Femur (tissue), 1 donor: ENCODE measurements at regions not wholly inside any gene's neighbourhood (a gene's known extent, or its start where the extent isn't known, plus 50 kb on each side); places are given as distances from the start of the nearest gene placed in this dataset.

Source experiments
- DNase-seq: peaks from one replicate; pipeline ENCODE4 v3.0.0-alpha.2; 2017

DNA sequence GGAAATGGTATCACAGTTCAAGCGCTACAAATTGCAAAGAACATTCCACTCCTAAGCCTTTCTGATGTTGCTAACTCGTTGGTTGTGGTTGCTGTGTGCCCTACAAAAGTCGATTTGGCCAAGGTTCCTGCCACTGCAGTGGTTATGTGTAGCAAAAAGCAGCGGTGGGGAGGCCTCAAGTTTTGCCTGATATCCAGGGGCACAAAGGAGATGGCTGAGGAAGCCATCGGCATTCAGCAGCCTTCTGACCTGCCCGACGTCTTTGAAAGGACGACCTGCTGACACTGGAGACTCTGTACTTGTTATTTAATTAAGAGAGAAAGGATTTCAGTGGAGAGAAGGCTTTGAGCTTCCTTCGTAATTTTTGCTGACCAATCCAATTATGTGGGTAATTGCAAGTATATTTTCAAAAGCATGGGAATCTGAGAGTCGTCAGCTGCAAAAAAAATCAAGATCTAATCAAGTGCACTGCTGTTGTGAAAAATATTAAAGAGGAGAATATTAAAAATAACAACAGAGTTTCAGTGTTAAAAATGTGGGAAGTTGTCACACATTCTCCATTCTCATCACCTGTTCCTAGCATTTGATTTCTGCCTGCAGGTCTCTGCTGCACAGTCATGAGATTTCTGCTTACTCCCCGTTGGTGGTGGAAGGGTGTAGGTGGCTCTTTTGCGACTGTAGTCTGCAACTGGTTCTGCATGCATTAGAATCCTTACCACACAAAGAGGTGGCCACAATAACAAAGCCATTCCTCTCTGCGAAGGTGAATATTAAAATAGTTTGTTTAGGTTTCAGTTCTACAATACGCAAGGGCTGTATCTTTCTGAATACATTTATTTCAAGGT is 319.2 kb downstream of the IRX2 start:
- no peak for DNase-seq

DNA sequence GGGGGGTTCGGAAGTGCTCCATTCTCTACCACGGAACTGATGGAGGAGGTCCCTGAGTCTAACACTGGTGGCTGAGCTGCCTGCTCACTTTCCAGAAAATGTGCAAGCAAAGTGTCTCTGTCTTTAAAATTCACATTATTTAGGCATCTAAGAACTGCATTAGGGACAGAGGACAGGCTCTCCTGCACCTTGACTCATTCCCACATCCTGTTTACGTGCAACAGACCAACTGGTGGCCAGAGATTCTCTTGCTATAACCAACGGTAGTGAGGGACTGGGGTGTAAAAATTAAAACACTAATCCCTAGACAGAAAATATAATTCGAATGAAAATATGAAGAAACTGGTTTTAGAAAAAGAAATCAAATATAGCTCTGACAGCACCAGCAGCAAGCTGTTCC is 320.9 kb downstream of the IRX2 start:
- DNase-seq = no peak

DNA sequence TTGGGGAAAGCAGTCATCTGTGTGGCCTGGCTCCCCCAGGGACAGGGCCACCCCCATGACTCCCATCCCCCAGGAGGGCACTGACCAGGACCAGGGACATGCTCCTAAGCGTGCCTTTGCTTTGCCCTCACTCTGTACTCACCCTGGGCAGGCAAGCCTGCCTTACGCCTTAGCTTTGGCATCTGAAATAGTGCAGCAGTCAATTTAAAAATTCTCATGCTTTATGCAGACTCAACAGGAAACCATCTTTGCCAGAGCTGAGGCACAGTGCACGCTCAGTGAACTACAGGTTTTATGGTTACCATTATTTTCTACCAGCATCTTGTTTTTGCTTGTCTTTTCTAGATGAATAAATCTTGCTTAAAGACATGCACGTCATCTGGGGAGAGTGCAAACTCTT is 323.5 kb downstream of the IRX2 start:
- no peak for DNase-seq

DNA sequence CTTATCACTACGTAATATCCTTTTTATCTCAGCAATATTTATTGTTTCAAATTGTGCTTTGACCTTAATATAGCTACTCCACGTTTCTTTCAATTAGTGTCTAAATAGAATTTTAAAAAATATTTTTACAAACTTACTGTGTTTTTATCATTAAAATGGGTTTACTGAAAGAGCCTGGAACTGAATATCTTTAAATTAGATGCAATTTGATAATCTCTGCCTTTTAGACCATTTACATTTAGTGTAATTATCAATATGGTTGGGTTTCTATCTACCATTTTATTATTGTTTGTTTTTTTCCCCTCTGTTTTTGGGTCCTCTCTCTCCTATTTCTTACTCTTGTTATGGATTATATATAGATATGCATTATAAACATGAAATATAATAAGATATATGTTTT is 327.8 kb downstream of the IRX2 start:
- no peak for DNase-seq

DNA sequence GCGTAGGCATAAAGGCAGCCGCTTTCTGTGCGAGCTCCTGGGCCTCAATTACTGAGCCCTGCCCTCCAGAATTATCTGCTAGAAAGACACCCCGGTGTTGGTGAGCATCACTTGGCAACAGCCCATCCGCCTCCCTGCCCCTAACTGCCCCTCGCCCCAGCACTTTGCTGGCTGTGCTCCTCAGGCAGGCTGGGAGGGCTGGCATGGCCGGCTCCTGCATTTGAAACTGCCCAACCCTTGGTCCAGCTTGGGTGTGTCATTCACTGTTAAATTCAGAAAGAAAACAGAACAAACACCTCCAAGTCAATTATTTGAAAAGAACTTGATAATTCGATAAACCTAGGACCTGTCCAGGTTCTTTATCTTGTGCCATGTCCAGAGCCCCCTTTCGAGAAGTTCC is 334.2 kb downstream of the IRX2 start:
- no peak for DNase-seq

DNA sequence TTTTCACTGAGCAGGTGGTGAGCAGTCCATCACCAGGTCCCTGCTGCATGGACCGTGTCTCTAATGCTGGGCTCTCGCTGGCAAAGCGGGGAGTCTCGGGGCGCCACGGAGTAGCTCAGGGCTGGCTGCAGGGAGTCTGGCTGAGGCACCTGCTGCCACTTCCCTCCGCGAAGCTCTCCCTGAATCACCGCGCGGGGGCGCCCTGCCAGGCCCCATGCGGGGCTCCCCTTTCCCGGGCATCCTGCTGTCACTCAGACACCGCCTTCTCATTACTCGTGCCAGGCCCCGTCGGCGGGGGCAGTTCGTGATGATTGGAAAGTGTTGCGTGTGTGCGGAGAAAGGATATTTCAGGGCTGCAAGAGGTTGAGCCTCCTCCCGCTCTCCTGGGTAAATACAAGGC is 335.8 kb downstream of the IRX2 start:
- no peak for DNase-seq

DNA sequence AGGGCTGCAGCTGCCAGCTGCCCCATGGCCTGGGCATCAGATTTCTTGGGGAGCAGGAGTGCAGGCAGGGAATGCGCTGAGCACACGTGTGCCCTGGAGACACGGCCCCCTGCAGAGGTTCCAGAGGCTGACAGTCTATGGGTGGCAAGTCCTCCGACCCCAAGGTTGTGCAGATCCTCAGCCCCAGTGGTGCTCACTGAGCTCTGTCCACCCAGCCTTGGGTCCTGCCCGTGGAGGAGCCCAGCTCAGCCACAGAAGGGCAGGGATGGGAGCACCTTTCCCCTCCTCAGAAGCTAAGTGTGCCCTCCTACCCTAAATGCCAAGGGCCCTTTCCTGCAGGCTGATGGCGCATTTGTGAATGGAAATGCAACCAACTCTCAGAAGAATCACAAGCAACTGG is 341.0 kb downstream of the IRX2 start:
- no peak for DNase-seq

DNA sequence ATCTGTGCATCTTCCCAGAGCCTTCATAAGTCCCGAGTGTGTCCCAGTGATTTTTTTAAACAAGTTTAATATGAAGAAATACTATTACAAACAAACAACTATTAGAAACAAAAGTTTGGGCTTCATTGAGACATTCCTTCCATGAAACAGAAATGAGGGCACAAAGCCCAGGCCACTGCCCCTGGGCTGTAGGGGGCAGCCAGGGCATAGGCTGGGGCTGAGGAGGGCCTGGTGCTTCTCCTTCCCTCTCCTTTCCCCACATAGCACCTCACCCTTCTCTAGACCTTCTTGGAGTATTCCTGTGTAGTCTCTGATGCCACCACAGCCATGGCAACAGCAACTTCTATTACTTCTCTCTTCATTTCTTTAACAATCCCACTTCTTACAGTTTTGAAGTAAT is 348.2 kb downstream of the IRX2 start:
- no peak for DNase-seq

DNA sequence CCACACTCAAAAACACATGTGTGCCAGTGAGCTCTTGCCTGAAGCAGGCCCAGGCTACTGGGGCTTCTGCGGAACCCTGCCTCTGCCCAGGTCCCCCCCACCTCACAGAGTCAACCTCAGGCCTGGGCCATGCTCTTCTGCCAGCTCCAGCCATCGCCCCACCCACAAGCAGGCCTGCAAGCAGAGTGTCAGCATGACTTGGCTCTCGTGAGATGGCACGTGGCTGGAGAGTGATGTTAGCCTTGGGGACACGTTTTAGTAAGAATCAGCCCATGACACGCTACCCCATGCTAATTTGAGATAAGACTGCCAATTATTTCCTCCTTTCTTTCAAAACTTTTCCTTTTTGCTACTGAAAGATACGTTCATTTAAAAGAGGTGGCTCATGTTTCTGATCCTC is 351.7 kb downstream of the IRX2 start:
- DNase-seq = no peak

DNA sequence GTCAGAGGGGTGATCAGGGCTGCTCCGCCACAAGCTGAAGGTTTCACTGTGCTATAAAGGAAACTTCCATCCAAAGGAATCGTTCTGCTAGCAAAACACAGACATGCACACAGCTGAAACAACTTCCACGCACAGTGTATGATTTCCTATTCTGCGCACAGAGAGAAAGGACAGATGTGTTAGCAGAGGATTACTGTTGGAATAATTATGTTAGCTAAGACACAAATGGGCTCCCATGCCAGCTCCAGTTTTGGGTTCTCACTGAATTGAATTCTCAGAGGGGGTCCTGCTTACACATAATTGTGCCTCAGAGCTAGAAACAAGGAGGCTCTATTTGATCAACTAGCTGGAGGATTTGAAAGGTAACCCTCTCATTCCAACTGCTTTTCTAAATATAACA is 352.4 kb downstream of the IRX2 start:
- no peak for DNase-seq

DNA sequence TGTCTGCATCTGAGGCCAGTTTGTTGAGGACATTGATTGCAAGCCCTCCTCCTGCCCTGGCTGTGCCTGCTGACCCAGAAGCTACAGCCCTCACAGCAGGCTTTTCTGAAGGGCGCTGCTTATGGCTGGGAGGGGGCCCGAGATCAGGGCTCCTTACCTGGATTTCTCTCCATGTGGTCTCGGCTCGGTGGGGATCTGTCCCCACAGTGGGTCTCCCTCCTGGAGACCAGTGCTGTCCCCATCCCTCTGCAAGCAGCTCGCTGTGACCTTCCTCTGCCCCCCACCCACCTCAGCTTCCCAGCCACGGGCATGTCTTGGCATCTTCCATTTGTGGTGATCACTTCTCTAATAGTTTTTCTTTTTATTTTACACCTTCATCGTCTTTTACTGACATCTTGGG is 357.9 kb downstream of the IRX2 start:
- DNase-seq = no peak

DNA sequence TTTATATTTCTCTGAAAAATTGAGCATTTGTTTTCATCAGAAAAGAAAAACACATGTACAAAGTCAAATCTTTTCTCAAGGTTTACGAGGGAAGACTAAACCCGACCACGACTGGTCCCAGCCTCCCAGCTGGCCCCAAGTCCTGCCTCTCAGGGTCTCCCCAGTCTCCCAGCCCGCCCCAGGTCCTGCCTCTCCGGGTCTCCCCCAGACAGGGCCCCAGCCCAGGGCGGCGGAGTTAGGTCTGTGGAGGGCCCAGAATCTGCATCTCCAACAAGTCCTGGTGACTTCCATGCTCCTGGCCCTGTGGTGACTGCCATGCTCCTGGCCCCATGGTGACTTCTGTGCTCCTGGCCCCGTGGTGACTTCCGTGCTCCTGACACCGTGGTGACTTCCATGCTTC is 359.9 kb downstream of the IRX2 start:
- no peak for DNase-seq

DNA sequence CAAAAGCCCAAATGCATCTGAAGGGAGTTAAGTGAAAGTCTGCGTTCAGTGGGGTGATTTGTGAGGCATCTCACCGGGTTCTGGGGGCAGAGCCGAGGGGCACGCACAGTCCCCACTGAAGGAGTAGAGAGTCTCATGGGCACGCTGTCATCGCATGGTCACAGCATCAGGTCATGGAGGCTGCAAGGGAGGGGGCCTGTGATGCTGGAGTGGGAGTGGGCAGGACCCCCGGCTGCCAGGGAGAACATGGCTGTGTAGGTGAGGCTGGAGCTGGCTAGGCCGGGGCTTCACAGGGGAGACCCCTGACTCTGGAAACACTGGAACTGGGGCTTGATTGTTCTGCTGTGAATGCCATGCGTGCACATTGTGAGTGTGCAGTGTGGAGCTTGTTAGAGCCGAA is 360.5 kb downstream of the IRX2 start:
- DNase-seq = no peak

DNA sequence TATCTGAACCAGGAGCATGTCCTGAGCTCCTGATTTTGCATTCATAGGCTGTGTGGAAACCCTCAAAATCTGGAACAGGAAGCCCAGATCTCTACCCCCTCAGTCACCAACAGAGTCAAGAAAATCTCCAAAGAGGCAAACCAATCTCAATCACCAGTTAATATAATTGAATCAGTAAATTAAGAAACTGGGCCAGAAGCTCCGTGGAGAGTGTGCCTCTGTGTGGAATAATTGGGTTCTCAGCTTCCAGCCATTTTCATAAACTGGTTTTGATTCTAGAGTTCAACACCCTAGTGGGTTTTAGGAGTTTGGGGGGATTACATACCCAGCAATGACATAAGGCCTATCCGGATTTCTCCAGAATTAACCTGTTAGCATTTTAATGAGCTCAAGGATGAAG is 362.9 kb downstream of the IRX2 start:
- DNase-seq = no peak

DNA sequence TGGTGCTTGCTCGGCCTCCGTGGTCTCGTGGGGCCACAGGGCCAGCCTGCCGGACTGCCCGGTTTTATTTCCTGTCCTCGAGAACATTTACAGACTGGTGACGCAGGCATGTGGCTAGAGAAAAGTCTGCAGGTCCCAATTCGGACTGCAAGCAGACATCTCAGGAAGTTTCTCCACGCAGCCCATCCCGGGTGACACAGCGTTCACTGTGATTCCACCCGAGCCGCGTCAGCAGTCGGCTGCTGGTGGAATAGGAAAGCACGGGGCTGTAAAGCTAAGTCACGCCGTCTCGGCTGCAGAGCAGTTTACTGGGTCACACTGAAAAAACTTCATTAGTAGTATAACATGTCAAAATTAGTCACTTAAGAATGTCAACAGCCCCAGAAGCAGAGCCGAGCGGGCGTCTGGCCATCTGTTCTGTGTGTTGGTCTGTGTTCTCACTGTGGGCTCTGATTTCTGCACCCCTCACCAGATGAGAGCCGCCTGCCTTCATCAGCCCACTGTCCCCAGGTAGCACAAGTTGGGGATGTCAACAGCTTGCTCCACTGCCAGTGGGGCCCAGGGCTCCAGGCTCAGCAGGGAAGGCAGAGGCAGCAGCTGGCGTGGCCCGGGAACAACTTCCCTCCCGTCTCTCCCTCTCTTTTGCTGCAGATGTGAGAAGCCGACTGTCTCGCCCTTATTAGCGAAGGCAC is 363.7 kb downstream of the IRX2 start:
- DNase-seq = peak; percentile 44

DNA sequence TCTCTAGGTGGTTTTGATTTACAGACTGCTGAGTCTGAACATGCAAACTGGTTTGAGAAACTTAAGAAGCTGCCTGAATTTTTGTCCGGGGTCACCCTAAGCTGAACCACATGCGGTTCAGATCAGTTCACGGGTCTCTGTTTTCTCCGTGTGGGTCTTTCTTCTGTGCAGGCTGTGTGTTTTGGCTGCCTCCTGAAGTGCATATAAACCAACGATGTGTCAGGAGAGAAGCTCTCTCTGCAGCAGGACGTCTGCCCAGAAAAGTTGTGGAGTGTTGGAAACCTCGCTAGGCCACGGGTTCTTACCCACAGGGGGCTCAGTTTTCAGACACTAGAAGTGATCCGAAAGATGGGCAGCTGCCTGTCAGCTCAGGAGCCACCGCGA is 364.2 kb downstream of the IRX2 start:
- DNase-seq = no peak

DNA sequence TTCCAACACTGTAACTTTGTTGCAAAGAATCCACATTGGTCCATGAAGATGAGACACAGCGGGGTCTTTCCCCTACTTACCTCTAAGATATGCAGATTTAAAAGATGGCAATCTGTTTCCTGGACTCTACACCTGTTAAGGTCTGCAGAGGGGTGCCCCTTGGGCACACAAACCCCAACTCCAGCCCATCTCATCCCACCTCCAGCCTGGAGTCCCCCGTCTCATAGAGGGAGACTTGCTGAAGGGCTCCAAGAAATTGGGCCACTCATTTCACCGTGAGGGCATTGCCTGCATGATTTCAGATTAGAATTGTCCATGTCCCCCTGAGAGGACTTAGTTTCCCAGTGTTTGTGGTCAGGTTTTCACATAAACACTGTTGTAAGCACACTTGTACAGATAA is 365.7 kb downstream of the IRX2 start:
- DNase-seq = no peak

DNA sequence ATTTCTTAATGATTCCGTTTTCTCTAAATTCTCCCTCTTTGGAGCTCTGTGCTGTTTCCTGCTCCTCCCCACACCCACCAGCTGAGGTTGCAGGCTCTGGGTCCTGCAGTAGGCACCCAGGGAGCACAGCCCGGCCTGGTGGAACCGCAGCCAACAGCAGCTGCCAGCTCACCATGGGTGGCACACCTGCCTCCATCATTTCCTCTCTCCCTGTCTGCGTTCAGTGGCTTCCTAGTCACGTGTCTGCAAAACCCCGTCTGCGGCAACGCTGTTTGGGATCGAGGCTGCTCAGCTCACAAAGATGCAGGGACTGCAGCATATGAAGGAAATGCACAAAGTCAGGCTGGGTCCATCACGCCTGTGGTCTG is 367.8 kb downstream of the IRX2 start:
- DNase-seq = no peak

DNA sequence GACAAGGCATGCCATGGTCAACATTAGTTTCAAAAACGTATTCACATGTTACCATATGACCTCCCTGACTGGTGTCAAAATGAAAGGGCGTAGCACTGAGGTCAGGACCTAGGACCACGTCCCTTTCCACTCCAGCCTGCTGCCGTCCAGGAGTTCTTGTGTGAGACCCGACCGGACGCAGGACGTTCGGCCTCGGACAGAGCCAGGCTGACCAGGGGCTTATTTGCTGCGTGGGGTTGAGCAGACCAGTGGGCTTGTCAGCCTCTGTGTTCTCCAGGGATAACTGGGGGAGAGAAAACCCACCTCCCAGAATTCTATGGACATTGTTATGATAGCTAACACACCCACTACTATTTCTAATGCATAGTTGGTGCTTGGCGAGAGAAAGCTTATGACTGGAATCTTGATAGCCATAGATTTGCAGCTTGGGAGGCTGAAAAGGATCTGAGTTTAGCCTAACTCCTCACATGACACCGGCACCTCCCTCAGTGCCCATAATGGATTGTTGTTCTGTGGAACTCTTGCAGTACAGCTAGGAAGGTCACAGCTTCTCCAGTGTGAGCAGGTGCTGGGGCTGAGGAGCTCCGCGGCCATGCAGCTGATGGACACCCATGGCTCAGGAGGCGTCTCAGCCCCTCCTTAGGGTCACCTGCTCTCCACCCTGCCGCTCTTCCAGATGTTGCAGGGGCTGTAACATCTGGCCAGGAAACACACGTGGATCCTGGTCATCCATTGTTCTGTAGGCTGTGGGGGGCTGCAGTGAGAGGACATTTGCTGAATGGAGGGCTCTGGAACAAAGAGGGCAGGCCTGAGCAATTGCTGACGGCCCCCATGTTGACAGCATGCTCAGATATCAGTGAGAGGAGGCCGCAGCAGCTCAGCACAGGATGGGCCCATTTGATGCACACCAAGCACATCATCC is 368.4 kb downstream of the IRX2 start:
- DNase-seq = no peak

DNA sequence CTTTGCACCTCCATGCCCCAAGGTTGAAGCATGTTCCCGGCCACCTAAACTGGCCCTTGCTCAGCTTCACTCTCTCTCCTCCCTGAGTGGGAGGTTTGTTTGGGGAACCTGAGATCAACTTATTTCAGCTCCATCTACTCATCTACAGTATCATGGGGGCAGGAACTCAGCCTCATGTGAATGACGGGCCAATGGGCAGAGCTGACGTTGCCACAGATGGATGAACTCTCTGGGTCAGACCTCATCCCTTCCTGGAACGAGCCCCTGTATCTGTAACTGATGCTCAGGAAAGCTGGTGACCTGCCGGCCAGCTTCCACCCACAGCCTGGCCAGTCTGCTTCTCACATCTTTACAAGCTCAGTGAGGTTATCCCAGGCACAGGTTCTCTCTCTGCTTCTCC is 369.6 kb downstream of the IRX2 start:
- no peak for DNase-seq

DNA sequence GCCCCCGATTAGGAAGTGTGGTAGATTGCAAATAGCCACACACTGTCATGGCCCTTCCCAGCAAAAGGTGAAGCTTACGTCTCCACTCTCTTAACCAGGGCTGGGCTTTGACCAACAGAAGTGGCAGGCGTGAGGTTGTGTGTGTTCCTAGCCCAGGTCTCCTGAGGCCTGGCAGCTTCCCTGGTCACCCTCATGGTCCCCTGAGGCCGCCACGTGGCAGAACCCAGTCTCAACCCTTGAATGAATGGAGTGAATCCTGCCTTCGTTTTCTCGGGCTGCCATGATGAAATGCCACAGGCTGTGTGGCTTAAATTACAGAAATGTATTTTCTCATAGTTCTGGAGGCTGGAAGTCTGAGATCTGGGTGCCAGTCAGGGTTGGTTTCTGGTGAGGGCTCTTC is 370.4 kb downstream of the IRX2 start:
- no peak for DNase-seq

DNA sequence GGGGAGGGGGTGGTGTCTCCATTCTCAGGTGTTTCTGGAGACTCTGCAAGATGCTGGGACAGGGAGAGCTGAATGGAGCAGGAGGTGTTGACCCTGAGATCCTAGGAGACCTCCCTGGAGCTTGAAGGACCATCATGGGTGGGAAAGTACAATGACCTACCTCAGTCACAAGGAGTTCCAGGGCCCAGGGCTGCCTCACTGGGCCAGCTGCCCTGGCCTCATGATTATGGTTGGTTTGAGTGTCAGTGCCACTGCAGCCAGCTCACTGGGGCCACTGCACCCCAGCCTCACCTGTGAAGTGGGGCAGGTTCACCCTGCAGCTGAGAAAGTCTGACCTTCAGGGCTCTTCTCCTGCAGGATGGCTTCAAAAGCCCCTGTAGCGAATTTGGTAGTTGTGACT is 372.5 kb downstream of the IRX2 start:
- DNase-seq = no peak

DNA sequence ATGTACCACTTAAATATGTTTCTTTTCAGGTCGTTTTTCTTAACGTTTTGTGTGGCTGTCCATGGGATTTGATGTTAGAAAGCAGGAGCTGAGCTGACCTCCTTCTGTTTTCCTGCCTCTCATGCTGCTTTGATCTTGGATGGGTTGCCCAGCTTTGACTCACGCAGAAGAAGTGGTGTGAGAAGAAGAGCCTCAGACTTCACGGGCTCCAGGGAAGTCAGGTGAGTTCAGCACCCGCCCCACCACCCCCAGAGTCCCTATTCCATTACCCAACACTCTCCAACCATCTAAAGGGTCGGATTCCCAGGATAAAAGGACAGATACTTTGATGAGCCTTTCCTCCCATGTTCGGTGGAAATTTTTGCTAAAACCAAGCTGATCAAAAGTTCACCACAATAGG is 373.4 kb downstream of the IRX2 start:
- no peak for DNase-seq

DNA sequence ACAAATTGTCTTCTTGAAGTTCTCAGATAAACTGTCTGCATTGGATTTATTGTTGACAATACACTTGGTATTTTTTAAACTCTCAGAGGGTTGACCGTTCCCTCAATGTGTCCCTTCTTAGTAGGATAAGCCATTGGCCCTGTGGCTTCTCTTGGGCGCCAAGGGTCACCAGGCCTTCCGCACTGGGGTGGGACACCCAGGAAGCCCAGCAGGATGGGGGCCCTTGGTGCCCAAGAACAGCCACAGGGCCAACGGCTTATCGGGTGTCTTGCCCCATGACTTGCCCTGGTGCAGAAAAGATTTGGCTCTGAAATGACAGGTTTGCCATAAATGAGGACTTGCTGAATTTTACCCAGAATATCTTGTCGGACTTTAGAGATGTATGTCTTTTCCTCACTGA is 375.0 kb downstream of the IRX2 start:
- DNase-seq = no peak
